B cell (primary cell): ENCODE measurements at regions not wholly inside any gene's neighbourhood (a gene's known extent, or its start where the extent isn't known, plus 50 kb on each side); places are given as distances from the start of the nearest gene placed in this dataset.

ENCODE experiments used
- CTCF ChIP-seq: fragments of 200-600 bp; IDR thresholded peaks from one replicate; pipeline ENCODE4 v1.8.0; 2022; ENCODE audit warnings: antibody characterized with exemption, mild to moderate bottlenecking
- EZH2 ChIP-seq: IDR thresholded peaks from 2 replicates; pipeline ENCODE4 v1.6.1; 2012; ENCODE audit warnings: borderline replicate concordance, low read depth, mild to moderate bottlenecking, moderate library complexity, low read length; ENCODE audit not compliant: insufficient read depth, poor library complexity, severe bottlenecking

GRCh38 chr10:83433705-83434104, 705.6 kb upstream of the GHITM start:
- no peak for TF ChIP-seq CTCF
- no peak for TF ChIP-seq EZH2
